ENCODE measurements at regions not wholly inside any gene's neighbourhood (a gene's known extent, or its start where the extent isn't known, plus 50 kb on each side); places are given as distances from the start of the nearest gene placed in this dataset.
"Not testable (repeated sequence)": the region's sequence is repeated elsewhere in the genome, so short reads cannot be mapped to it uniquely, and the experiment has no call there.

DNA sequence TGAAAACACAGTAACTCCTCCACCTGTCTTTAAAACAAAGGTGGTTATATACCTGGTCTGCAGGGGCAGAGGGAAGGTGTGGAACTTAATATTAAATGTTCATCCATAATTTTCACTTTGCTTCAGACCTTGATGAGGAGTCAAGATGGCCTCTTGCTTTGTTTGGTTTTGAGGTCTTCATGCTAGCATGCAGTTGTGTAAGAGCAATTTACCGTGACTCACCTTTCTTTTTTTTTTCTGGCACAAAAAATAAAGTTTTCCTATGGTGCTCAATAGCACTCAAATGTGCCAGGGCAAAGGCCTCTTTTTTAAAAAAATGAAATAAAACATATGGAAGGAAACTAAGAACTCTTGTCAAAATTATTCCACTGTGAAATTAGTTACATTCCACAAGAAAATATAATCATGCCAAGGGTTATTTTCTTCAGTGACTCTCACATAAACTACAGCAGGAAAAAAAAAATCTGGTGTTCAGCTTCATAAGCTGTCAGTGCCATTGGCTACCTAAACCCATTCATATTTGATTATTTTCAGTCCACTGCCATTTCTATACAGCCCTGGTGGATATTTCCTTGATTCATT is 128.2 kb downstream of the SLC7A11 start:
- intact Hi-C loops (cut with micrococcal nuclease): no loop called here
- no peaks in the 10 kb centered on the region for H3K9me3 Mint-ChIP-seq
- CTCF ChIA-PET: no interaction called here
- H3K27ac Mint-ChIP-seq: no peak overlapping the region
- no peak overlapping the region for H3K4me3 Mint-ChIP-seq
- no peaks in the 10 kb centered on the region for H3K4me1 Mint-ChIP-seq (ENCODE audit: low read depth)
- H3K36me3 Mint-ChIP-seq (ENCODE audit: low read depth): no peaks in the 10 kb centered on the region
- no peaks in the 10 kb centered on the region for H3K27me3 Mint-ChIP-seq (ENCODE audit: low read depth)
- DNase-seq: no peak

DNA sequence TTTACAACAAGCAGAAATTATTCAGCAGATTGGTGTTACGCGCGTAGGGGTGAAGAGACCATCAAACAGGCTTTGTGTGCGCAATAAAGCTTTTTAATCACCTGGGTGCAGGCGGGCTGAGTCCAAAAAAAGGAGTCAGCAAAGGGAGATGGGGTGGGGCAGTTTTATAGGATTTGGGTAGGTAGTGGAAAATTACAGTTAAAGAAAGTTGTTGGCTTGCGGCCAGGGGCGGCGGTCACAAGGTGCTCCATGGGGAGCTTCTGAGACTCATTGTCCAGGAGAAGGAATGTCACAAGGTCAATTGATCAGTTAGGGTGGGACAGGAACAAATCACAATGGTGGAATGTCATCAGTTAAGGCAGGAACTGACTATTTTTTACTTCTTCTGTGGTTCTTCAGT is 129.3 kb downstream of the SLC7A11 start:
- H3K9me3 Mint-ChIP-seq; DNase-seq; intact Hi-C loops (cut with micrococcal nuclease); H3K4me3 Mint-ChIP-seq; H3K36me3 Mint-ChIP-seq (ENCODE audit: low read depth); H3K27ac Mint-ChIP-seq; H3K4me1 Mint-ChIP-seq (ENCODE audit: low read depth); H3K27me3 Mint-ChIP-seq (ENCODE audit: low read depth): not testable (repeated sequence)
- CTCF ChIA-PET: interaction anchor here (0.6 kb wide), 1 partner anchor 77 kb away, joined by 3 read pairs; no protein-coding TSS in a partner anchor

DNA sequence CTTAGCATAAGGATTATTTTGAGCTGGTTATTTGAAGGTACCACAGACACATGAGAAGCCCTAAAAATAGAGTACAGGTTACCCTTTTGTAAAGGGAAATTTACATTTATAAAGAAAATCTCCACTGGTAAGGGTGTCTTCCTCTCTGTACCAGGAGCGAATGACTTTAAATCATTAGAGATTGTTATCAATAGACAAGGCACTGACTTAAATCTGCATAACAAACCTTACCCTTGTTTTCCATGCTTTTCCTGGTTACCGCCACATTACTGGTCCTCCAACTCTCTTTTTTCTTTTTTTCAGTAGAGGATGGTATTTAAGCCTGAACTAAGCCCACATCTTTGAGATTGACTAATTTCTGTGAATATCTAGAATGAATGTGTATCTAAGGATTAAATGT is 129.8 kb downstream of the SLC7A11 start:
- Mint-ChIP-seq H3K27ac (no peak overlapping the region), H3K9me3 (no peaks in the 10 kb centered on the region), H3K36me3 (ENCODE audit: low read depth) (no peaks in the 10 kb centered on the region), H3K4me3 (no peak overlapping the region), H3K27me3 (ENCODE audit: low read depth) (no peaks in the 10 kb centered on the region), H3K4me1 (ENCODE audit: low read depth) (no peaks in the 10 kb centered on the region)
- DNase-seq: no peak
- CTCF ChIA-PET: interaction anchor here (1.3 kb wide), 1 partner anchor 21 kb away, joined by 5 read pairs; no protein-coding TSS in a partner anchor
- intact Hi-C loops (cut with micrococcal nuclease): no loop called here

DNA sequence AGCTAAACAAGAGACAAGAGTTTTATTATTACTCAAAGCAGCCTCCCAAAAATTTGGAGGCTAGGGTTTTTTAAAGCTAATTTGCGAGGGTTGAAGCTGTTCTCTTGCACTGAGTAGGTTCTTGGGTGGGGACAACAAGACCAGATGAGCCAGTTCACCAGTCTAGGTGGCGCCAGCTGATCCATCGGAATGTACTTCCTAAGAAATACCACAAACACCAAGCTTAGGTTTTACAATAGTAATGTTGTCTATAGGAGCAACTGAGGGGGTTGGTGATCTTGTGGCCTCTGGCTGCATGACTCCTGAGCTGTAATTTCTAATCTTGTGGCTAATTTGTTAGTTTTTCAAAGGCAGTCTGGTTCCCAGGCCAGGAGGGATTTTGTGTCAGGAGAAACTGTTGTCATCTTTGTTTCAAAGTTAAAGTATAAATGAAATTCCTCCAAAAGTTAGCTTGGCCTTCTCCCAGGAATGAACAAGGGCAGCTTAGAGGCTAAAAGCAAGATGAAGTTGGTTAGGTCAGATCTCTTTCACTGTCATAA is 130.6 kb downstream of the SLC7A11 start:
- Mint-ChIP-seq H3K27ac (no peak overlapping the region), H3K9me3 (no peaks in the 10 kb centered on the region), H3K36me3 (ENCODE audit: low read depth) (no peaks in the 10 kb centered on the region), H3K4me3 (no peak overlapping the region), H3K4me1 (ENCODE audit: low read depth) (no peaks in the 10 kb centered on the region), H3K27me3 (ENCODE audit: low read depth) (no peaks in the 10 kb centered on the region)
- CTCF ChIA-PET: interaction anchor here (1.3 kb wide), 1 partner anchor 21 kb away, joined by 5 read pairs; no protein-coding TSS in a partner anchor
- intact Hi-C loops (cut with micrococcal nuclease): no loop called here
- DNase-seq: no peak

DNA sequence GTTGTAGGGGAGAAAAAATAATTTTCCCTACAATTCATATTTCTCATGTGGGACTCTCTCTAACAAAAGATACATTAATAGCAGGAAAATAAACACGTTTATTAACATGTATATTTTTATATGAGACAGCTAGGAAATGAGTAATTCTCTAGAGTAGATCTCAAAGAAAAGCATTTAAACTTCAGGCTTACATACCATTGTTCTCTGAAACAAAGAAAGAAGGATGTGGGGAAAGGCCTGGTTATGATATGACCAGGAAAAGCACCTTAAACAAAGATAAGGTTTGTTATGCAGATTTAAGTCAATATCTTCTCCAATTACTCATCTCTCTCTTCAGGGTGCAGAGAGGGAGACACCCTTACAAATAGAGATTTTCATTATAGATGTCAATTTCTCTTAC is 131.3 kb downstream of the SLC7A11 start:
- Mint-ChIP-seq H3K9me3 (no peaks in the 10 kb centered on the region), H3K27me3 (ENCODE audit: low read depth) (no peaks in the 10 kb centered on the region), H3K4me3 (no peak overlapping the region), H3K4me1 (ENCODE audit: low read depth) (no peaks in the 10 kb centered on the region), H3K36me3 (ENCODE audit: low read depth) (no peaks in the 10 kb centered on the region), H3K27ac (no peak overlapping the region)
- CTCF ChIA-PET: no interaction called here
- intact Hi-C loops (cut with micrococcal nuclease): no loop called here
- DNase-seq: no peak

DNA sequence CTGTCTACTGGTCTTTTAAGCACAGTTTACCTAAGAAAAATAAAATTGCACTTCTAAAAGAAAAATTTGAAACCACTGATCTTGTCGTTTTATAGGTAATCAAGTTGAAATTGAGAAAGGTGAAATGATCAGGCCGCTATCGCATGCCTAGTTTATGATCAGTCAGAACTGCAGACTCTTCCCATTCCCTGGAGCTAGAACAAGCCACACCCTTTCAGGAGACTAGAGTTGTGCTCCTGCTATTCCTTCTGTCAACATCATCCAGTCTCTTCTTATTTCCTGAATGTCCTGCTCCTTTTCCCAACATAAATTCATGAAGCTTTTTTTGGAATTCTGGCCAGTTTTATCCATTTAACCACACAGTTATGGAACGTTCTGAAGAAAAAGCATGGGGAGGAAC is 135.1 kb downstream of the SLC7A11 start:
- Mint-ChIP-seq H3K4me3 (no peak overlapping the region), H3K4me1 (ENCODE audit: low read depth) (no peaks in the 10 kb centered on the region), H3K36me3 (ENCODE audit: low read depth) (no peaks in the 10 kb centered on the region), H3K9me3 (no peaks in the 10 kb centered on the region), H3K27ac (no peak overlapping the region), H3K27me3 (ENCODE audit: low read depth) (no peaks in the 10 kb centered on the region)
- CTCF ChIA-PET: no interaction called here
- intact Hi-C loops (cut with micrococcal nuclease): no loop called here
- no peak for DNase-seq

DNA sequence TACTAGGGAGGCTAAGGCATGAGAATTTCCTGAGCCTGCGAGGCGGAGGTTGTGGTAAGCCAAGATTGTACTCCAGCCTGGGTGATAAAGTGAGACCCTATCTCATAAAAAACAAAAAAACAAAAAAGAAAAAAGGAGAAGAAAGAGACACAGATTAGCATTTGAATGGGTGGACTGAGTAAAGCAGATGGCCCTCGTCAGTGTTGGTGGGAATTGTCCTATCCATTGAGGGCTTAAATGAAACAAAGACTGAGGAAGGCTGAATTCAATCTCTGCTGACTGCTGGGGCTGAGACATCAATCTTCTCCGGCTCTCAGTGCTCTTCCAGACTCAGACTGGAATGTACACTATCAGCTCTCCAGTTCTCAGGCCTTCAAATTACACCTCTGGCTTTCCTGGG is 136.8 kb downstream of the SLC7A11 start:
- no peaks in the 10 kb centered on the region for H3K4me1 Mint-ChIP-seq (ENCODE audit: low read depth)
- intact Hi-C loops (cut with micrococcal nuclease): no loop called here
- H3K27me3 Mint-ChIP-seq (ENCODE audit: low read depth): no peaks in the 10 kb centered on the region
- no peaks in the 10 kb centered on the region for H3K36me3 Mint-ChIP-seq (ENCODE audit: low read depth)
- no peak for DNase-seq
- CTCF ChIA-PET: no interaction called here
- H3K9me3 Mint-ChIP-seq: no peaks in the 10 kb centered on the region
- H3K27ac Mint-ChIP-seq: no peak overlapping the region
- no peak overlapping the region for H3K4me3 Mint-ChIP-seq

DNA sequence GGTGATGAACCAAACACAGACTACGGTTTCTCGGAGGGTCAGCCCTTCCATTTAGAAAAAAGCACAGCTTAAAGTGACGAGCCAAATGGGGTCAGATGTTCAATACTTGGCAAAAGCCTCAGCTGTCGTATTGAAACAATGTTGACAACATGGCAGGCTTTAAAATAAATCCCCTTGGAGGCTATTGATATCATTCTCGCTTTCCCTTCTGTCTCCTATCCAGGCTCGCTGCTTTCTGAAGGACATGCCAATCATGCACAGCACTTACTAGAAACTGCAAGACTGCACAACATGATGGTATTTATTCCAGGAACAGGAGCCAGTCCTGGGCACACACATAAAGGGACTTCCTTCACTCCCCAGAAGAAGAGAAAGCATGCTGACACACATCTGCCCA is 137.9 kb downstream of the SLC7A11 start:
- Mint-ChIP-seq H3K27me3 (ENCODE audit: low read depth) (no peaks in the 10 kb centered on the region), H3K9me3 (no peaks in the 10 kb centered on the region), H3K36me3 (ENCODE audit: low read depth) (no peaks in the 10 kb centered on the region), H3K27ac (no peak overlapping the region), H3K4me1 (ENCODE audit: low read depth) (no peaks in the 10 kb centered on the region), H3K4me3 (no peak overlapping the region)
- intact Hi-C loops (cut with micrococcal nuclease): no loop called here
- CTCF ChIA-PET: no interaction called here
- no peak for DNase-seq

DNA sequence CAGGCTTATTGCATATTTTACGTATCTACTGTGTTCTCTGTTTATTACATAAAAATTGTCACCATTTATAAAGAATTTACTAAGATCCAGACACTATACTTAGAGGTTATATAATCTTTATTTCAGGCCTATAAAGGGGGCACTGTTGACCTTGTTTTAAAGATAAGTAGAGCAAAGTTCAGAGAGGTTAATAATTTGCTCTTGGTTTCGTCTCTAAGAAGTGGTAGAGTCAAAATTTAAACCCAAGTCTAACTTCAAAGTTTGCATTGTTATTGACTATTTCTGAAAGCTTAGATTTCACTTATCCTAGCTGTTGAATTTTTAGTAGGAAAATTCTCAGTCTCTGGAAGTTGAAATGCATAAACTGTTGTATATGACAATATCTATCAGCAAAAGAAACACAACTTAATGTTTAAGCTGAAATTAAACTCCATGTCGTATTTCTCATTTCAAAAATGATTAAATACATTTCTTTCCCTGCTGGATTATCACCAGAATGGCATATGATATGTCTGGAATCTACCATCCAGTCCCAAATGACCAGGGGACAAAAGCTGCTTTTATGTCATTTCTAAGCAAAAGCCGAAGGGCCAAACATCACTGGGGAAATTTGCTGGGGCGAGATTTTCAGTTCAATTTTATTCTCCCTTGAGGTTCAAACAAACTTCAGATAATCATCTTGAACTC is 138.4 kb downstream of the SLC7A11 start:
- CTCF ChIA-PET: no interaction called here
- Mint-ChIP-seq H3K27ac (no peak overlapping the region), H3K27me3 (ENCODE audit: low read depth) (no peaks in the 10 kb centered on the region), H3K4me1 (ENCODE audit: low read depth) (no peaks in the 10 kb centered on the region), H3K9me3 (no peaks in the 10 kb centered on the region), H3K4me3 (no peak overlapping the region), H3K36me3 (ENCODE audit: low read depth) (no peaks in the 10 kb centered on the region)
- intact Hi-C loops (cut with micrococcal nuclease): no loop called here
- DNase-seq: no peak

DNA sequence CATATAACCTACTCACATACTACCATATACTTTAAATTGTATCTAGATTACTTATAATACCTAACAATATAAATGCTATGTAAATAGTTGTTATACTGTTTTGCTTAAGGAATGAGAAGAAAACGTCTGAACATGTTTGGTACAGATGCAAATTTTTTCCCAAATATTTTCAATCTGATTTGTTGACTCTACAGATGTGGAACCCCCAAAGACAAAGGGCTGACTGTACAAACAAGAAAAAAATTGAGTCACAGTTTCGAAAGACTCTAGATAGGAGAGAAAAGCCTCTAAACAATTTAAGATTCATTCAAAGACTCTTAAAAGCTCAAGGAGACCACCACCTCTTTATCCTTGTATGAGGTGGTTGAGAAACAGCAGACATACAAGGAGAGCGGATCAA is 142.8 kb downstream of the SLC7A11 start:
- DNase-seq: no peak
- intact Hi-C loops (cut with micrococcal nuclease): no loop called here
- Mint-ChIP-seq H3K9me3 (no peaks in the 10 kb centered on the region), H3K36me3 (ENCODE audit: low read depth) (no peaks in the 10 kb centered on the region), H3K27me3 (ENCODE audit: low read depth) (no peaks in the 10 kb centered on the region), H3K4me1 (ENCODE audit: low read depth) (no peaks in the 10 kb centered on the region), H3K27ac (no peak overlapping the region), H3K4me3 (no peak overlapping the region)
- CTCF ChIA-PET: interaction anchor here (0.8 kb wide), 1 partner anchor 9 kb away, joined by 5 read pairs; no protein-coding TSS in a partner anchor

DNA sequence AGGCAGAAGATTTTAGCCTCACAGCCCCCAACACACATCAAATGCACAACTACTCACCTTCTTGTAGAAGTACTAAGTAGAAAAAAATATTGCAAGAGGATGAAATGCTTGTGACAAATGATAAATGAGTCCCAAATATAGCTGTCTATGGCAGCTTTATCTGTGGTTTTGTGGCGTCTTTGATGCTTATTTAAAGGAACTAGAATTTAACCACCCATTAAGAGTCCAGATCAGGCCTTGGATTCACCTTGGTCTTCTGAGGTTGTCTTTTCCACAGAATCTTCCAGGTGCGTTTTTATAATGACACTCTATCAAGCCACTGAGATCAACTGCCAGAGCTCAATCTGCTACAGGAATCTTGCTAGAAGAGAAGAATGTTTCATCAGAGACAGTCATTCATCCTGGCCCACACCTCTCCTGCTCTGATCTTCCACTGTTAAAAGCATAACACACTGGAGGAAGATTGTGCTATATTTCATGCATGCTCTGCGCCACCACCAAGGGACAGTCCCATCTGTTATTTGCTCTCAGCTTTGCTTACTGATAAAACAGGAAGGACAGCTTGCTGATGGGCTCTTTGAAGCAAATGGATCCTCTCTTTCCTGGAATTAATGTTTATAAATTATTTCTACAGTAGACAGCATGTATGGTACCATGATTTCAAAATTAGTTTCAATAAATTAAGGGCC is 144.1 kb downstream of the SLC7A11 start:
- Mint-ChIP-seq H3K4me1 (ENCODE audit: low read depth) (no peaks in the 10 kb centered on the region), H3K4me3 (no peak overlapping the region), H3K36me3 (ENCODE audit: low read depth) (no peaks in the 10 kb centered on the region), H3K27ac (no peak overlapping the region), H3K9me3 (no peaks in the 10 kb centered on the region), H3K27me3 (ENCODE audit: low read depth) (no peaks in the 10 kb centered on the region)
- CTCF ChIA-PET: interaction anchor here (0.8 kb wide), 1 partner anchor 582 kb away, joined by 3 read pairs; no protein-coding TSS in a partner anchor
- no peak for DNase-seq
- intact Hi-C loops (cut with micrococcal nuclease): no loop called here

DNA sequence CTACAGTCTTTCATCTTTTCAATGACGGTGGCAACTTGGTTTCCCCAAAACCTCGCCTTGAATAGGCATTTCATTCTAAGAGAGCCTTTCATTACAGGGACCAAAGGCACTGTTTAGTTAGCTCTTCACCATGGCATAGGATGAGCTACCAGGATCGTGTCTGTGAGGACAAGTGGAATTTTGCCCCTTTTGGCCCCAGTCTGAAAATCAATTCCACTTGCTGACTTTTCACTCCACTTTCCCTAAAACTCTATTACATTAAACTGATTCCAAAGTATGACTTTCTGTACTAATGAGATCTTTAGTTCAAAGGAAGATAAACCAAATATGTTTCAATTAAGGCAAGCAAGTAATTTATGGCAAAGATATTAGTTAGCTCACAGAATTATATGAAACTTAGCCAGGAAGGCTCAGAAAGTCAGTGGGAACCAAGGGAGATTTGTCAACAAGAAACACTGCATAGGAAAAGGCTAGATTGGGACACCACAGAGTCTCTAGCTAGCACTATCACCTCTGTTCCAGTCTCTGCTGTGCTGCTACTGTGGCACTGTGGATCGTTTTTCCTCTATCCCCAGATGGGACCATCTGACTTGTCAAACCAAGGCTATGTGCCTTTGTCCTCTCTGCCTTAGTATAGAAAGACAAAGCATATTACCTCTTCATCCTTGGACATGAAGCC is 145.6 kb downstream of the SLC7A11 start:
- Mint-ChIP-seq H3K27ac (no peak overlapping the region), H3K9me3 (no peaks in the 10 kb centered on the region), H3K36me3 (ENCODE audit: low read depth) (no peaks in the 10 kb centered on the region), H3K4me3 (no peak overlapping the region), H3K4me1 (ENCODE audit: low read depth) (no peaks in the 10 kb centered on the region), H3K27me3 (ENCODE audit: low read depth) (no peaks in the 10 kb centered on the region)
- intact Hi-C loops (cut with micrococcal nuclease): no loop called here
- no peak for DNase-seq
- CTCF ChIA-PET: interaction anchor here (1.0 kb wide), 1 partner anchor 22 kb away, joined by 4 read pairs; no protein-coding TSS in a partner anchor

All from activated naive CD4-positive, alpha-beta T cell treated with anti-CD3 and anti-CD28 coated beads for 36 hours (primary cell).